ENCODE measurements at regions not wholly inside any gene's neighbourhood (a gene's known extent, or its start where the extent isn't known, plus 50 kb on each side); places are given as distances from the start of the nearest gene placed in this dataset.

DNA sequence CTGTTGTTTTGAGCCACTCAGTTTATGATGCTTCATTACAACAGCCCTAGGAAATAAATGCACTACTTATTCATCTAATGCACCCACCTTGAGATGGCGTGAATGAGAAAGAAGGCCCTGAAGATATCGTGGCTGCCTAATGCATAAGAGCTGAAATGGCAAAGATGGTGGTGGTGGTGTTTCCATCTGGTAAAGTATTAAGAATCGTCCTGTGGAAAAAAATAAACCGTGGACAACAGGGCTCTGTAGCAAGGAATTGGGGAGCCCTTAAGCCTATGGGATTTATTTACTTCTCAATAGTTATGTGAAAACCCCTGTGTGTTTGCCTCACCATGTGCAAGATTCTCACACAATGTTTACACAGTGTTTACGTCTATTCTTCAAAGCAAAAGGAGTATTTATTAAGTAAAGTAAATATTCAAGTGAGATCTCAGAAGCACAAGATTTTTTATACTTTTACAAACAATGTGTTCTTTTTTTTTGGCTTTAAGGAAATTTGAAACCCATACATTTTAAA lies 1555.2 kb upstream of the FLRT2 start:
- Histone ChIP-seq H3K4me3 (ENCODE audit: low read length in 3 of 3) (no peak overlapping the region), H3K36me3 (ENCODE audit: control insufficient read depth in 2 of 3, insufficient read depth in 3 of 3, low read length in 3 of 3) (no peaks in the 10 kb centered on the region), H3K9ac (ENCODE audit: low read length in 3 of 3) (no peak overlapping the region), H3K27ac (ENCODE audit: low read depth in 2 of 2, low read length in 2 of 2) (no peak overlapping the region), H3K4me1 (ENCODE audit: control insufficient read depth in 2 of 3, insufficient read depth in 2 of 3, low read depth in 1 of 3, low read length in 3 of 3) (peaks cover 0 to 4% (median 3%) of the 10 kb centered on the region in 3 donors), H3K9me3 (ENCODE audit: control insufficient read depth in 2 of 3, insufficient read depth in 1 of 3, low read length in 3 of 3) (no peaks in the 10 kb centered on the region), H3K27me3 (ENCODE audit: control insufficient read depth, insufficient read depth, low read length) (no peaks in the 10 kb centered on the region)
- DNase-seq (no peak), FAIRE-seq (no peak)
- TF ChIP-seq, protein P1, sequence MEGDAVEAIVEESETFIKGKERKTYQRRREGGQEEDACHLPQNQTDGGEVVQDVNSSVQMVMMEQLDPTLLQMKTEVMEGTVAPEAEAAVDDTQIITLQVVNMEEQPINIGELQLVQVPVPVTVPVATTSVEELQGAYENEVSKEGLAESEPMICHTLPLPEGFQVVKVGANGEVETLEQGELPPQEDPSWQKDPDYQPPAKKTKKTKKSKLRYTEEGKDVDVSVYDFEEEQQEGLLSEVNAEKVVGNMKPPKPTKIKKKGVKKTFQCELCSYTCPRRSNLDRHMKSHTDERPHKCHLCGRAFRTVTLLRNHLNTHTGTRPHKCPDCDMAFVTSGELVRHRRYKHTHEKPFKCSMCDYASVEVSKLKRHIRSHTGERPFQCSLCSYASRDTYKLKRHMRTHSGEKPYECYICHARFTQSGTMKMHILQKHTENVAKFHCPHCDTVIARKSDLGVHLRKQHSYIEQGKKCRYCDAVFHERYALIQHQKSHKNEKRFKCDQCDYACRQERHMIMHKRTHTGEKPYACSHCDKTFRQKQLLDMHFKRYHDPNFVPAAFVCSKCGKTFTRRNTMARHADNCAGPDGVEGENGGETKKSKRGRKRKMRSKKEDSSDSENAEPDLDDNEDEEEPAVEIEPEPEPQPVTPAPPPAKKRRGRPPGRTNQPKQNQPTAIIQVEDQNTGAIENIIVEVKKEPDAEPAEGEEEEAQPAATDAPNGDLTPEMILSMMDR (IDR thresholded peaks at IDR 0.05; ENCODE audit: borderline replicate concordance, extremely low read depth, insufficient read depth) = no peak
- intact Hi-C loops (cut with DNase I) = no loop called here

DNA sequence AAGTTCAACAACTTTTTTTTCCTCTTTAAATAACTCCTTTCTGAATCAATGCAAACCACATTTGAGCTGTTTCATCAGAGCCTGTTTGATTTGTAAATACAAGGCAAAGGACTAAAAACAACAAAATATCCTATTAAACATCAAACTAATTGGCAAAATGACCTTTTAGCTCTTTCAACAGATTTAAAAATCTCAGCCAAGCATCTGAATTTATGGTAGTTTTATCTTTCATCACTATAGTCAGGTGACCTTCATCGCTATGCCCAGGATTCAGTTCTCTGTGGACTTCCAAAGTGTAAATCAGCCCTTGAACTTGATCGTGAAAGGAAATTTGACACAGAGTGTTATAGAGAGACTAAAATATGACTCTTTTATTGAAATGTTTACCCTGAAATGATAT lies 1554.5 kb upstream of the FLRT2 start:
- FAIRE-seq = no peak
- Histone ChIP-seq H3K4me1 (ENCODE audit: control insufficient read depth in 2 of 3, insufficient read depth in 2 of 3, low read depth in 1 of 3, low read length in 3 of 3) (peaks cover 0 to 4% (median 3%) of the 10 kb centered on the region in 3 donors), H3K9ac (ENCODE audit: low read length in 3 of 3) (no peak overlapping the region), H3K27ac (ENCODE audit: low read depth in 2 of 2, low read length in 2 of 2) (no peak overlapping the region), H3K27me3 (ENCODE audit: control insufficient read depth, insufficient read depth, low read length) (no peaks in the 10 kb centered on the region), H3K9me3 (ENCODE audit: control insufficient read depth in 2 of 3, insufficient read depth in 1 of 3, low read length in 3 of 3) (no peaks in the 10 kb centered on the region), H3K36me3 (ENCODE audit: control insufficient read depth in 2 of 3, insufficient read depth in 3 of 3, low read length in 3 of 3) (no peaks in the 10 kb centered on the region), H3K4me3 (ENCODE audit: low read length in 3 of 3) (no peak overlapping the region)
- TF ChIP-seq, protein P1 (IDR thresholded peaks at IDR 0.05; ENCODE audit: borderline replicate concordance, extremely low read depth, insufficient read depth) = no peak
- no peak for DNase-seq
- intact Hi-C loops (cut with DNase I) = no loop called here

DNA sequence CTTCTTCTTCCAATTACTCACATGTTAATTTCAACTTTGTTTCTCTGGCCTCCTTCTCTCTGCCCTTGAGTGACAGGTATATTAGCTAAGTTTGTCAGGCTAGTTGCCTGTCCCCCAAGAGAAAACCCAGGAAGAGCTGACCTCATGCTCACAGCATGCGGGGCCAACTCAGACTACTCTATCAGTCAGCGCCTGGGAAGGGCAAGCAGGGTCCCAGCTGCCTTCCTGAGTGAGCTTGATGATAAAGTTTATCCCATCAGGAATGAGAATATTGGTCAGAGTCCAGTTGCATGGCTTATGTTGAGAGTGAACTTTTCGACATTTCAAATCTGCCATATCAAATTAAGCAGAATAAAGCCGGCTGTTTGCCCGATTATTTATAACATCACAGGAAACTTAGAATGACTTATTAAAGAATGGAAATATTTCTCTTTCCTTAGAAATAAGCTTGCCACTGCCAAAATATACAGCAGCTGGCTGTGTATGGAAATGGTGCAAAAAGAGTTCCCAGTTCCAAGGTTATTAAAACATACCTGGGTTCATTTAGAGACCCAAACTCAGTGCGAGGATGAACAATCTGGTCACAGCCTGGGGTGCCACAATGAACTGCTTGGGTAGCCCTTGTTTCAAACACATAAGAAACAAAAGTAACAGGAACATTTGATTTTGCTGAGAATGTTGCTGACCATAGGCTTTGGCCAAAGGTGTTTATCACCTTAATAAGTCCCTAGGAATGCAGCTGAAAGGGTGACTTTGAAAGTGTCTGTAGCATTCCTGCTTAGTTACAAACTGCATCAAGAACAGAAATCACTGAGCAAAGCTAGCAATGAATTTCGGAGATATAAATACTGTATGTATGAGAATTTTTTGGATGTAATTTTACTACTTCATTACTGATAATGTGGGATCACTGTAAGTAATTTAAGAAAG lies 1553.8 kb upstream of the FLRT2 start:
- Histone ChIP-seq H3K9me3 (ENCODE audit: control insufficient read depth in 2 of 3, insufficient read depth in 1 of 3, low read length in 3 of 3) (no peaks in the 10 kb centered on the region), H3K4me3 (ENCODE audit: low read length in 3 of 3) (no peak overlapping the region), H3K9ac (ENCODE audit: low read length in 3 of 3) (no peak overlapping the region), H3K27ac (ENCODE audit: low read depth in 2 of 2, low read length in 2 of 2) (no peak overlapping the region), H3K27me3 (ENCODE audit: control insufficient read depth, insufficient read depth, low read length) (no peaks in the 10 kb centered on the region), H3K4me1 (ENCODE audit: control insufficient read depth in 2 of 3, insufficient read depth in 2 of 3, low read depth in 1 of 3, low read length in 3 of 3) (peaks cover 0 to 4% (median 3%) of the 10 kb centered on the region in 3 donors), H3K36me3 (ENCODE audit: control insufficient read depth in 2 of 3, insufficient read depth in 3 of 3, low read length in 3 of 3) (no peaks in the 10 kb centered on the region)
- TF ChIP-seq, protein P1 (IDR thresholded peaks at IDR 0.05; ENCODE audit: borderline replicate concordance, extremely low read depth, insufficient read depth) = no peak
- intact Hi-C loops (cut with DNase I) = no loop called here
- FAIRE-seq (no peak), DNase-seq (peak; percentile 41 to 93 (median 72))

Measured in kidney (tissue), 13 donors.